NB4 (cell line): ENCODE measurements at regions not wholly inside any gene's neighbourhood (a gene's known extent, or its start where the extent isn't known, plus 50 kb on each side); places are given as distances from the start of the nearest gene placed in this dataset.
"Not testable (repeated sequence)": the region's sequence is repeated elsewhere in the genome, so short reads cannot be mapped to it uniquely, and the experiment has no call there.

Experiments
- CTCF ChIP-seq: IDR thresholded peaks from one replicate; pipeline ENCODE4 v1.5.1; 2012; ENCODE audit warnings: low read depth, low read length
- POLR2A ChIP-seq: IDR thresholded peaks from 2 replicates; pipeline ENCODE4 v1.6.1; 2011; ENCODE audit warnings: mild to moderate bottlenecking; ENCODE audit not compliant: insufficient read length; ENCODE audit errors: extremely low read depth
- TF ChIP-seq, protein P1 (sequence below): IDR thresholded peaks from 2 replicates; pipeline ENCODE4 v1.6.1; 2011; ENCODE audit warnings: low read depth, low read length

DNA sequence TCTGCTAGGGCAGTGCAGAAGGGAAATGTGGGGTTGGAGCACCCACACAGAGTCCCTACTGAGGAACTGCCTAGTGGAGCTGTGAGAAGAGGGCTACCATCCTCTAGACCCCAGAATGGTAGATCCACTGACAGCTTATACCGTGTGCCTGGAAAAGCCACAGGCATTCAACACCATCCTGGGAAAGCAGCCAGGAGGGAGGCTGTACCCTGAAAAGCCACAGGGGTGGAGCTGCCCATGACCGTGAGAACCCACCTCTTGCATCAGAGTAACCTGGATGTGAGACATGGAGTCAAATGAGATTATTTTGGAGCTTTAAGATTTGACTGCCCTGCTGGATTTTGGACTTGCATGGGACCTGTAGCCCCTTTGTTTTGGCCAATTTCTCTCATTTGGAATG is 827.1 kb upstream of the IGFBP7 start:
- TF ChIP-seq, protein P1, sequence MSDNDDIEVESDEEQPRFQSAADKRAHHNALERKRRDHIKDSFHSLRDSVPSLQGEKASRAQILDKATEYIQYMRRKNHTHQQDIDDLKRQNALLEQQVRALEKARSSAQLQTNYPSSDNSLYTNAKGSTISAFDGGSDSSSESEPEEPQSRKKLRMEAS, result not testable (repeated sequence)
- not testable (repeated sequence) for TF ChIP-seq POLR2A, CTCF
